ENCODE measurements at regions not wholly inside any gene's neighbourhood (a gene's known extent, or its start where the extent isn't known, plus 50 kb on each side); places are given as distances from the start of the nearest gene placed in this dataset.
"Not testable (repeated sequence)": the region's sequence is repeated elsewhere in the genome, so short reads cannot be mapped to it uniquely, and the experiment has no call there.

GRCh38 chr20:41715526-41715925 is 97.3 kb upstream of the CHD6 start:
- DNase-seq, result no peak

- DNase-seq, result peak; percentile 17
These were observed 95.9 kb upstream of the CHD6 start for GRCh38 chr20:41714030-41714429.

- no peak for DNase-seq
These were observed 86.7 kb upstream of the CHD6 start for GRCh38 chr20:41704896-41705295.

DNA sequence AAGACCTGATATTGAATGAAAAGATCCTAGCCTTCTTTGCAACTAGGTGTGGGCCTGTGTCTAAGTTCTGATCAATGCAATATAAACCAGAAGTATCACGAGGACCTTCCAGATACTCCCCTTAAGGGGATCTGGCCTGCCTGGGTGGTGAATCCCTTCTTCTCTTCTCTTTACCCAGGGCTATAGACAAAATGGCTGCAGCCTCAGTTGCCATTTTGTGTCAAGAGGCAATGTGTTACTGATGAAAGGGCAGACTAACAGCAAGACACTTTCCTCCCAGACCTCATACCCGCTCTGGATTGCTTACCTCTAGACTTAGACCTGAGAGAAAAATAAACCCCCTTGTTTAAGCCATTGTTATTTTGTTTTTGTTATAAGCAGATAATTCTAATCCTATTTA is 84.5 kb upstream of the CHD6 start:
- DNase-seq, result no peak

- DNase-seq, result no peak
These were observed 83.6 kb upstream of the CHD6 start for GRCh38 chr20:41701588-41702348.

- DNase-seq, result not testable (repeated sequence)
These were observed 81.5 kb upstream of the CHD6 start for GRCh38 chr20:41699673-41700072.

- DNase-seq, result no peak
These were observed 79.8 kb upstream of the CHD6 start for GRCh38 chr20:41697861-41698559.

DNA sequence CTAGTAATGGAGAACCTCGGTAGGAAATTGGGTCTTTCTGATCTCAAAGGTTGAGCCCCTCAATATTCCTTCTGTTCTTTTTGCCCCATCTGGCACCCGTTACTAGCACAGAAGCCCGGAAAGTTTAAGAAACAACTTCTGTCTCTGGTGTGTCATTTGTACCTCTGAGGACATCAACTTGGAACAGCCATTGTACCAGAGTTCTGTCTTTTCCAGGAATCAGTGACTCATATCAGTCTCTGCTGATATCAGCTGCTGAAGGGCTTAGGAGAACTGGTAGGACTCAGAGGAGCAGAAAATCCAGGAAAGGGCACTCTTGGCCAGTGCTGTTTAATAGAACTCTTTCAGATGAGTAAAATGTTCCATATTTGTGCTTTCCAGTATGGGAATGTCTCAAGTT is 78.3 kb upstream of the CHD6 start:
- DNase-seq, result no peak

GRCh38 chr20:41694796-41695195 is 76.6 kb upstream of the CHD6 start:
- no peak for DNase-seq

DNA sequence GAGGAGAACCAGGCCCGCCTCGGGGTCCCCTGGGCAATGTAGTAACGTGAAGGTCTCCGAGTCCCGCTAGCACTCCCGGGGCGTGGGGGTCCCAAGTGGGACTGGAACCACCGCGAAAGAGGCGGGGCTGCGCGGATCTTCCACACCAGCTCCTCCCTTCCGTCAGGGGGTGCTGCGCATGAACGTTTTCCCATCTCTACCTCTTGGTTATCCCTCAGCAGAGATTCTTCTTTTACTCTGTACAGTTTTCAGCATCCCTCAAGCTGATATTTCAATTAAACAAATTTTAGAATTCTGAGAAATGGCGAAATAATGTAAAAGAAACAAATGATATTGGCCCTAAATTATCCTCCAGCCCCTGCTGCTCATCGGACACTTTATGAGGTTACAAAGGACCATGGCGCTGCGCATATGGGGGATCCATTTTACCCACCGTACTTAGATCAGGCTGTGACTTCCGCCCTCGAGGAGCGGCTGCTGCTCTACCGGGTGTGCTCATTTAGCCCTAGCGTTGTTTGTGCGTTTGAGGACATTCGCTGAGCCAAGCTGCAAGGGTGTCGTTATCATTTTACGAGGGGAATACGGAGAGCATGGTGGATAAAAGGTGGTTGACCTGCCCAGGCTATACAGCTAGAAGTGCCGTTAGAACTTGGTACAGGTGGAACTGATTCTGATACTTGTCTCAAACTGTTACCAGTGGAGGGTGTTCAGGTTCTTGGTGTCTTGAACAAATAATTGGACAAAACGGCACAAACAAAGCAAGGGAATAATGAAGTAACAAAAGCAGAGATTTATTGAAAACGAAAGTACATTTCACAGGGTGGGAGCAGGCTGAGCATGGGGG is 75.2 kb upstream of the CHD6 start:
- DNase-seq, result peak; percentile 75

GRCh38 chr20:41692479-41693135 is 74.4 kb upstream of the CHD6 start:
- peak; percentile 57 for DNase-seq

GRCh38 chr20:41691443-41691842 is 73.3 kb upstream of the CHD6 start:
- no peak for DNase-seq

- no peak for DNase-seq
These were observed 72.5 kb upstream of the CHD6 start for GRCh38 chr20:41690702-41691101.

- no peak for DNase-seq
These were observed 68.8 kb upstream of the CHD6 start for GRCh38 chr20:41686961-41687360.

GRCh38 chr20:41685145-41685544 is 67.0 kb upstream of the CHD6 start:
- DNase-seq, result not testable (repeated sequence)

DNA sequence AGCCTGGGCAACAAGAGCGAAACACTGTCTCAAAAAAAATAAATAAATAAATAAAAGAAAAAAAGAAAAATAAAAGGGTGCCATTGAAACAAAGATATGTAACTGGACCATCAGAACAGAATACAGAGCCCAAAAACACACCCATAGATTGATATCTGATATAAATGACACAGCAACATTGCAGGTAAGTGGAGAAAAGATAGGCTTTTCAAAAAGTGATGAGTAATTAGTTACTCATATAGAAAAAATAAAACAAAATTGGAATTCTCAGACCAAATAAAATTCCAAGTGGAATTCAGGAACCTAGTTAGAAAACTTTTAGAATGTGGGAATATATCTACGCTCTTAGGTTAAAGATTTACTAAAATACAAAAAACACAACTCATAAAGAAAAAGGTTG is 60.6 kb upstream of the CHD6 start:
- DNase-seq, result no peak

DNA sequence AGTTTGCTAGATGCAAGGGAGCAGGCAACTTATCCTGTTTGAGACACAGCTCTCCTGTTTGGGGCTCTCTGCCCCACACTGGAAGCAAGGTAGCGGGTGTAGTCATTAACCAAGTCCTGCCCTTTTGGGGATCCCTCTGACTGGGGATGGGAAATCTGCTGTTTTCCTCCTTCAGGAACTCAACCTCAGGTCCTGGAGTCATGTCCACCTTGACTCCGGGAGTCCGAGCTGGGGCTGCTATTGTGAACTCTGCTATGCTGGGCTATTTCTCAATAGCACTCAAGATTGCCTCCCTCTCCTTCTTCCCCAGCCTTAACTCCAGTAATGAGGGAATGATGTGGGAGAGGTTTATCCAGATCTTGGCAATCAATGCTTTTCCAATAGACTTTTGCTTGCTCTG is 54.1 kb upstream of the CHD6 start:
- DNase-seq, result no peak

DNA sequence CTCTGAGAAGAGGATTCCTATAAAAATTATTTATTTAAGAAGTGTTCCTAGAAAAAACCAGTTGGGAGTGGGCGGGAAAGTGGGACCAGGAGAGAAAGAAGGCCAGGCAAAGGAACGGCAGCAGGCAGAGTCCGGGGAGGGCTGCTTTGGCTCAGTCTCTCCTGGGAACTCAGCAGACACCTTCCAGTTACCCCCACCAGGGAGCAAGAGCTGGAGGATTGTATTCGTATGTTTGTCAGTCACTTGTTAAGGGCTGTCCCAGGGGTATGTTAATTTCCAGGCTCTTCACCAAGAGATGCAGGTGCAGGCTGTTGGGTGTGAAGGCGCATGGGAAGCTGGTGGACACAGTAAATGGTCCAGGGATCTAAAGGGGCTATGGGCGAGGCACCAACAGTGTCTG is 53.0 kb upstream of the CHD6 start:
- no peak for DNase-seq

GRCh38 chr20:41670631-41671030 is 52.5 kb upstream of the CHD6 start:
- DNase-seq, result no peak

- DNase-seq, result no peak
These were observed 51.6 kb upstream of the CHD6 start for GRCh38 chr20:41669708-41670263.

DNA sequence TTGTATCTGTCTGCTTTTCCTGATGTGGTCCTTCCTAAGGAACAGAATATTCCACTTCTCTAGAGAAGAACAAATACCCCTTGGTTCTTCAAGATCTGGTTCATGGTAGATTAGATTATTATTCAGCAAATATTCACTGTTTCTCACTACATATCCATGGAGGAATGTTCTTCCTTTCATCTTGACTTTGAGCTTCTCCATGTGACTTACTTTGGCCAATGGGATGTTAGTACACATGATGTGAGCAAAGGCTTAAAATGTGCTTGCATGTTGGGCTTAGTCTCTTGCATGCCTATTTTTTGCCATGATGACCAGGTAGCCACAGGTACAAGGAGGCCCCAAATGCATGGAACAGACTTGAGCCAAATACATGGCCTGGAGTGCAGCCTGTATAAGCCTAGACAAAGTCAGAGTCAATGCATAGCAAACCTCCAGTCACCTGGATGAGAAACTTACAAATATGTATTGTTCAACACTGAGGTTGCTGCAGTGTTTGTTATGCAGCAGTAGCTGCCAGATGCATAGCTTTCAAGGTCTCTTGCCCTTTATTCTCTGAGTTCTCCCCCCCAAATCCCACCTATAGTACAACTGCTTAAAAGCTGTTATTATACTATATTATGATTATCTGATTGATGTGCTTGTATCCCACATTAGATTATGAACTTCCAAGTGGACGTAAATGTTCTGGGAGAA is 50.0 kb upstream of the CHD6 start:
- no peak for DNase-seq

All from DMS79 (cell line).